Heart left ventricle (tissue), 13 donors: ENCODE measurements at regions not wholly inside any gene's neighbourhood (a gene's known extent, or its start where the extent isn't known, plus 50 kb on each side); places are given as distances from the start of the nearest gene placed in this dataset.

Experiments used
- POLR2A ChIP-seq, 2 donors: fragments of 450-650 bp; IDR thresholded peaks; one replicate each; pipeline ENCODE4 v1.6.1; 2017; ENCODE audit warnings: antibody characterized with exemption in 2 of 2, mild to moderate bottlenecking in 2 of 2, moderate library complexity in 2 of 2
- TF ChIP-seq, protein P1 (sequence below), 12 donors: fragments of 200-600 bp; sonication (generic) in 4 of 12; IDR thresholded peaks; one replicate each; pipeline versions ENCODE4 v1.5.0 to v1.8.0; 2018 to 2022; ENCODE audit warnings: antibody characterized with exemption in 12 of 12, mild to moderate bottlenecking in 5 of 12
- donor health status: ischemic (EF 13 %, LVEDD 7.1; RV severe dilation, severe dysfunction).
- donor health status: DM: no; HTN: yes; CAD: no.
- donor health status: DM: no; HTN: no; CAD: no.
- donor health status: ischemic (EF 25% LVEDD 6.9; RV normal size, moderate dysfunction).
- donor health status: ischemic (EF 25% LVEDD 5.7; RV mildly dilated, moderate dysfunction).
- donor health status: ischemic (EF 35%, LVEDD 5.7; RV mildly dilated, moderate dysfunction).
- donor health status: nonischemic (EF 11% LVEDD 7.7; RV severe dilation, severe dysfunction).
- donor health status: DM: yes; HTN: yes; CAD: no.
- donor health status: PGD.
- donor health status: ischemic (EF 29% LVEDD 5.4; RV normal size, mild dysfunction).
- donor health status: nonischemic (EF 23%, LVEDD 6.1; RV moderate dilation, normal function).

DNA sequence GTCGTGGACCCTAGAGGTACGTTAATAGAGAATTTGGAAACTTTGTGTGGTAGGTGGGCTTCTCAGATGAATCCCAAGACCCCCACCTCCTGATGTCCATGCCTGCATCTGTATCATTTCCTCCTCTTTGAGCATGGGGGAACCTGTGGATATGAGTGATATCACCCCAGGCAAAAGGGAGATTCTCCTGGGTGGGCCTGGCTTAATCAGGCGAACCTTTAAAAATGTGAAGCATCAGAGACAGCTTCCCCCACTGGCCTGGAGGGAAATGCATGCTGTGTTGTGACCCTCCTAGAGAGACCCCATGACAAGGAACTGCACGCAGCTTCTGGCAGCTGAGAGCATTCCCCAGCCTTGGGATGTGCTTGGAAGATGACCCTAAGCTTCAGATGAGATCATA, 180.9 kb downstream of the MBOAT1 start:
- TF ChIP-seq, protein P1, sequence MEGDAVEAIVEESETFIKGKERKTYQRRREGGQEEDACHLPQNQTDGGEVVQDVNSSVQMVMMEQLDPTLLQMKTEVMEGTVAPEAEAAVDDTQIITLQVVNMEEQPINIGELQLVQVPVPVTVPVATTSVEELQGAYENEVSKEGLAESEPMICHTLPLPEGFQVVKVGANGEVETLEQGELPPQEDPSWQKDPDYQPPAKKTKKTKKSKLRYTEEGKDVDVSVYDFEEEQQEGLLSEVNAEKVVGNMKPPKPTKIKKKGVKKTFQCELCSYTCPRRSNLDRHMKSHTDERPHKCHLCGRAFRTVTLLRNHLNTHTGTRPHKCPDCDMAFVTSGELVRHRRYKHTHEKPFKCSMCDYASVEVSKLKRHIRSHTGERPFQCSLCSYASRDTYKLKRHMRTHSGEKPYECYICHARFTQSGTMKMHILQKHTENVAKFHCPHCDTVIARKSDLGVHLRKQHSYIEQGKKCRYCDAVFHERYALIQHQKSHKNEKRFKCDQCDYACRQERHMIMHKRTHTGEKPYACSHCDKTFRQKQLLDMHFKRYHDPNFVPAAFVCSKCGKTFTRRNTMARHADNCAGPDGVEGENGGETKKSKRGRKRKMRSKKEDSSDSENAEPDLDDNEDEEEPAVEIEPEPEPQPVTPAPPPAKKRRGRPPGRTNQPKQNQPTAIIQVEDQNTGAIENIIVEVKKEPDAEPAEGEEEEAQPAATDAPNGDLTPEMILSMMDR (IDR thresholded peaks at IDR 0.05), result no peak
- no peak for TF ChIP-seq POLR2A (IDR thresholded peaks at IDR 0.05)
